ENCODE measurements at regions not wholly inside any gene's neighbourhood (a gene's known extent, or its start where the extent isn't known, plus 50 kb on each side); places are given as distances from the start of the nearest gene placed in this dataset.

DNA sequence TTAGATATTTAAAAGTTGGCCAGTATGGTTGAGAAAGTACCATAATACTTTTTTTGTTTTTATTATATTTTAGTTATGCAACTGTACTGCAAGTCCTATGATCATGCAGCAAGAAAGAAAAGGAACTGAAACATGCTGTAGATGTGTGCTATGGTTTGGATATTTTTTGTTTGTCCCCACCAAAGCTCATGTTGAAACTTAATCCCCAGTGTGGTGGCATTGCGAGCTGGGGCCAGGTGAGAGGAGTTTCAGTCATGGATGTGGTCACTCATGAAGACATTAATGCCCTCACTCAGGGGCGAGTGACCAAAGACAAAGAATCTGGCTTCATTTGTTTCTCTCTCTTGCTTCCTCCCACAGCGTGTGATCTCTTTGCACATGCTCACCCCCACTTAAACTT, 393.9 kb downstream of the PAX1 start:
- TF ChIP-seq EZH2 (IDR thresholded peaks at IDR 0.05; ENCODE audit: low read depth), result no peak
- TF ChIP-seq, protein P1, sequence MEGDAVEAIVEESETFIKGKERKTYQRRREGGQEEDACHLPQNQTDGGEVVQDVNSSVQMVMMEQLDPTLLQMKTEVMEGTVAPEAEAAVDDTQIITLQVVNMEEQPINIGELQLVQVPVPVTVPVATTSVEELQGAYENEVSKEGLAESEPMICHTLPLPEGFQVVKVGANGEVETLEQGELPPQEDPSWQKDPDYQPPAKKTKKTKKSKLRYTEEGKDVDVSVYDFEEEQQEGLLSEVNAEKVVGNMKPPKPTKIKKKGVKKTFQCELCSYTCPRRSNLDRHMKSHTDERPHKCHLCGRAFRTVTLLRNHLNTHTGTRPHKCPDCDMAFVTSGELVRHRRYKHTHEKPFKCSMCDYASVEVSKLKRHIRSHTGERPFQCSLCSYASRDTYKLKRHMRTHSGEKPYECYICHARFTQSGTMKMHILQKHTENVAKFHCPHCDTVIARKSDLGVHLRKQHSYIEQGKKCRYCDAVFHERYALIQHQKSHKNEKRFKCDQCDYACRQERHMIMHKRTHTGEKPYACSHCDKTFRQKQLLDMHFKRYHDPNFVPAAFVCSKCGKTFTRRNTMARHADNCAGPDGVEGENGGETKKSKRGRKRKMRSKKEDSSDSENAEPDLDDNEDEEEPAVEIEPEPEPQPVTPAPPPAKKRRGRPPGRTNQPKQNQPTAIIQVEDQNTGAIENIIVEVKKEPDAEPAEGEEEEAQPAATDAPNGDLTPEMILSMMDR (conservative IDR thresholded peaks at IDR 0.05), result no peak
